Colonic mucosa (tissue), 4 donors: ENCODE measurements at regions not wholly inside any gene's neighbourhood (a gene's known extent, or its start where the extent isn't known, plus 50 kb on each side); places are given as distances from the start of the nearest gene placed in this dataset.

Experiments used
- DNase-seq: peaks from one replicate; pipeline ENCODE4 v3.0.0-alpha.2; 2020
- H3K27ac ChIP-seq: fragments of 200-600 bp; one replicate; pipeline ENCODE4 v1.8.0; 2021
- H3K27me3 ChIP-seq: fragments of 200-600 bp; one replicate; pipeline ENCODE4 v1.8.0; 2021
- H3K36me3 ChIP-seq: fragments of 200-600 bp; one replicate; pipeline ENCODE4 v1.8.0; 2021
- H3K4me1 ChIP-seq: fragments of 200-600 bp; one replicate; pipeline ENCODE4 v1.8.0; 2021; ENCODE audit warnings: mild to moderate bottlenecking
- H3K4me3 ChIP-seq: fragments of 200-600 bp; one replicate; pipeline ENCODE4 v1.8.0; 2021
- H3K9ac ChIP-seq, 2 donors: one replicate each; pipeline ENCODE4 v1.7.0; 2013; ENCODE audit warnings: control low read depth in 2 of 2, low read depth in 2 of 2, low read length in 2 of 2
- H3K9me3 ChIP-seq: fragments of 200-600 bp; one replicate; pipeline ENCODE4 v1.8.0; 2021
- CTCF ChIP-seq: fragments of 200-600 bp; IDR thresholded peaks from one replicate; pipeline ENCODE4 v1.8.0; 2022; ENCODE audit warnings: antibody characterized with exemption, mild to moderate bottlenecking
- intact Hi-C: fragments of 100-400 bp; cut with DNase I; formaldehyde crosslinking; loops from one replicate; pipeline ENCODE4 v1.14.1; 2022
- donor health status: healthy.
- donor health status: DM: no; HTN: no; CAD: no.
- donor health status: DM: no; HTN: no; CAD: no.

- no peaks in the 10 kb centered on the region for H3K9me3 ChIP-seq
- H3K36me3 ChIP-seq: no peaks in the 10 kb centered on the region
- intact Hi-C loops: no loop called here
- H3K27ac ChIP-seq: peak overlapping the region; percentile 54
- H3K9ac ChIP-seq: no peak overlapping the region
- no peak for DNase-seq
- peaks cover 13% of the 10 kb centered on the region for H3K4me1 ChIP-seq
- H3K4me3 ChIP-seq: no peak overlapping the region
- no peak for TF ChIP-seq CTCF
- H3K27me3 ChIP-seq: no peaks in the 10 kb centered on the region
These were observed 98.6 kb upstream of the NEDD9 start for GRCh38 chr6:11331111-11331510.

- peaks cover 13% of the 10 kb centered on the region for H3K4me1 ChIP-seq
- H3K9me3 ChIP-seq: no peaks in the 10 kb centered on the region
- H3K27ac ChIP-seq: peak overlapping the region; percentile 54
- H3K36me3 ChIP-seq: no peaks in the 10 kb centered on the region
- intact Hi-C loops: no loop called here
- TF ChIP-seq CTCF: no peak
- peak overlapping the region in 1 of 2 donors; percentile 55 for H3K9ac ChIP-seq
- no peaks in the 10 kb centered on the region for H3K27me3 ChIP-seq
- no peak overlapping the region for H3K4me3 ChIP-seq
- peak; percentile 76 for DNase-seq
These were observed 97.9 kb upstream of the NEDD9 start for GRCh38 chr6:11330413-11330760.

- Histone ChIP-seq H3K27ac (peak overlapping the region; percentile 54), H3K36me3 (no peaks in the 10 kb centered on the region), H3K9me3 (no peaks in the 10 kb centered on the region), H3K9ac (peak overlapping the region in 1 of 2 donors; percentile 55), H3K4me1 (peaks cover 13% of the 10 kb centered on the region), H3K27me3 (no peaks in the 10 kb centered on the region), H3K4me3 (no peak overlapping the region)
- TF ChIP-seq CTCF: no peak
- no peak for DNase-seq
- intact Hi-C loops: no loop called here
These were observed 97.4 kb upstream of the NEDD9 start for GRCh38 chr6:11329726-11330412.

GRCh38 chr6:11328613-11329247, 96.3 kb upstream of the NEDD9 start:
- no peak for DNase-seq
- TF ChIP-seq CTCF: no peak
- no peak overlapping the region for H3K9ac ChIP-seq
- H3K27me3 ChIP-seq: no peaks in the 10 kb centered on the region
- no peak overlapping the region for H3K4me3 ChIP-seq
- H3K27ac ChIP-seq: no peak overlapping the region
- H3K4me1 ChIP-seq: peaks cover 13% of the 10 kb centered on the region
- no peaks in the 10 kb centered on the region for H3K9me3 ChIP-seq
- intact Hi-C loops: no loop called here
- H3K36me3 ChIP-seq: no peaks in the 10 kb centered on the region

GRCh38 chr6:11327961-11328360, 95.5 kb upstream of the NEDD9 start:
- intact Hi-C loops: no loop called here
- Histone ChIP-seq H3K27ac (no peak overlapping the region), H3K27me3 (no peaks in the 10 kb centered on the region), H3K36me3 (no peaks in the 10 kb centered on the region), H3K9me3 (no peaks in the 10 kb centered on the region), H3K9ac (no peak overlapping the region), H3K4me1 (peaks cover 13% of the 10 kb centered on the region), H3K4me3 (no peak overlapping the region)
- no peak for DNase-seq
- TF ChIP-seq CTCF: no peak
